Nephron (organoid): ENCODE measurements at regions not wholly inside any gene's neighbourhood (a gene's known extent, or its start where the extent isn't known, plus 50 kb on each side); places are given as distances from the start of the nearest gene placed in this dataset.

Experiments
- H3K27ac Mint-ChIP-seq, 3 experiments: 2 replicates each; pipeline ENCODE4 v1.8.0; 2020; ENCODE audit warnings: mixed read lengths in 3 of 3, mild to moderate bottlenecking in 2 of 3, moderate library complexity in 1 of 3
- H3K27me3 Mint-ChIP-seq: 2 replicates; pipeline ENCODE4 v1.8.0; 2021; ENCODE audit warnings: low read depth, mild to moderate bottlenecking, moderate library complexity, mixed read lengths
- H3K36me3 Mint-ChIP-seq: 2 replicates; pipeline ENCODE4 v1.8.0; 2020; ENCODE audit warnings: low read depth, mixed read lengths
- H3K4me1 Mint-ChIP-seq: 2 replicates; pipeline ENCODE4 v1.8.0; 2020; ENCODE audit warnings: mixed read lengths
- H3K4me3 Mint-ChIP-seq, 3 experiments: 2 replicates each; pipeline ENCODE4 v1.8.0; 2020; ENCODE audit warnings: mild to moderate bottlenecking in 3 of 3, mixed read lengths in 3 of 3, moderate library complexity in 2 of 3
- H3K9me3 Mint-ChIP-seq: 2 replicates; pipeline ENCODE4 v1.8.0; 2020; ENCODE audit warnings: mixed read lengths
- CTCF ChIP-seq, 3 experiments: fragments of 200-600 bp; sonication (generic); IDR thresholded peaks; one replicate each; pipeline ENCODE4 v1.5.0; 2021; ENCODE audit warnings: antibody characterized with exemption in 3 of 3; ENCODE audit not compliant: unreplicated experiment in 3 of 3

- Mint-ChIP-seq H3K36me3 (no peaks in the 10 kb centered on the region), H3K4me1 (no peaks in the 10 kb centered on the region), H3K9me3 (no peaks in the 10 kb centered on the region), H3K4me3 (no peak overlapping the region), H3K27me3 (no peaks in the 10 kb centered on the region), H3K27ac (no peak overlapping the region)
- TF ChIP-seq CTCF (IDR thresholded peaks at IDR 0.05; ENCODE audit: unreplicated experiment in 3 of 3), result no peak
Measured at GRCh38 chr6:14601490-14601889, 483.9 kb downstream of the CD83 start.

- peaks cover 4% of the 10 kb centered on the region for H3K4me1 Mint-ChIP-seq
- no peak overlapping the region for H3K4me3 Mint-ChIP-seq
- peaks cover 3% of the 10 kb centered on the region for H3K9me3 Mint-ChIP-seq
- H3K27me3 Mint-ChIP-seq, result no peaks in the 10 kb centered on the region
- no peak for TF ChIP-seq CTCF (IDR thresholded peaks at IDR 0.05; ENCODE audit: unreplicated experiment in 3 of 3)
- no peaks in the 10 kb centered on the region for H3K36me3 Mint-ChIP-seq
- H3K27ac Mint-ChIP-seq, result no peak overlapping the region
Measured at GRCh38 chr6:14606353-14606752, 488.8 kb downstream of the CD83 start.

GRCh38 chr6:14610141-14610540 lies 492.6 kb downstream of the CD83 start:
- H3K4me1 Mint-ChIP-seq, result peaks cover 4% of the 10 kb centered on the region

GRCh38 chr6:14612016-14612980 lies 494.7 kb downstream of the CD83 start:
- Mint-ChIP-seq H3K9me3 (peaks cover 14% of the 10 kb centered on the region), H3K27ac (no peak overlapping the region), H3K4me1 (peaks cover 4% of the 10 kb centered on the region), H3K27me3 (peaks cover 8% of the 10 kb centered on the region), H3K36me3 (peaks cover 4% of the 10 kb centered on the region), H3K4me3 (no peak overlapping the region)
- no peak for TF ChIP-seq CTCF (IDR thresholded peaks at IDR 0.05; ENCODE audit: unreplicated experiment in 3 of 3)

More at GRCh38 chr6:14610141-14610540, 492.6 kb downstream of the CD83 start:
- Mint-ChIP-seq H3K36me3 (peaks cover under 1% of the 10 kb centered on the region), H3K4me3 (no peak overlapping the region), H3K27ac (no peak overlapping the region), H3K27me3 (peaks cover 8% of the 10 kb centered on the region), H3K9me3 (peaks cover 3% of the 10 kb centered on the region)
- no peak for TF ChIP-seq CTCF (IDR thresholded peaks at IDR 0.05; ENCODE audit: unreplicated experiment in 3 of 3)

GRCh38 chr6:14614631-14615030 lies 497.1 kb downstream of the CD83 start:
- no peaks in the 10 kb centered on the region for H3K4me1 Mint-ChIP-seq
- H3K27ac Mint-ChIP-seq, result no peak overlapping the region
- H3K9me3 Mint-ChIP-seq, result peaks cover 16% of the 10 kb centered on the region
- H3K36me3 Mint-ChIP-seq, result peaks cover 4% of the 10 kb centered on the region
- H3K27me3 Mint-ChIP-seq, result peaks cover 12% of the 10 kb centered on the region
- TF ChIP-seq CTCF (IDR thresholded peaks at IDR 0.05; ENCODE audit: unreplicated experiment in 3 of 3), result no peak
- H3K4me3 Mint-ChIP-seq, result no peak overlapping the region

GRCh38 chr6:14616656-14617055 lies 499.1 kb downstream of the CD83 start:
- Mint-ChIP-seq H3K4me1 (peaks cover 4% of the 10 kb centered on the region), H3K4me3 (no peak overlapping the region), H3K36me3 (peaks cover 4% of the 10 kb centered on the region), H3K9me3 (peaks cover 13% of the 10 kb centered on the region), H3K27ac (no peak overlapping the region), H3K27me3 (peaks cover 20% of the 10 kb centered on the region)
- TF ChIP-seq CTCF (IDR thresholded peaks at IDR 0.05; ENCODE audit: unreplicated experiment in 3 of 3), result no peak
